DMS 273 (cell line): ENCODE measurements at regions not wholly inside any gene's neighbourhood (a gene's known extent, or its start where the extent isn't known, plus 50 kb on each side); places are given as distances from the start of the nearest gene placed in this dataset.

Experiments used
- DNase-seq: peaks from one replicate; lab custom pipeline; 2025; ENCODE audit not compliant: unreplicated experiment; lab: John Stamatoyannopoulos, UW

DNA sequence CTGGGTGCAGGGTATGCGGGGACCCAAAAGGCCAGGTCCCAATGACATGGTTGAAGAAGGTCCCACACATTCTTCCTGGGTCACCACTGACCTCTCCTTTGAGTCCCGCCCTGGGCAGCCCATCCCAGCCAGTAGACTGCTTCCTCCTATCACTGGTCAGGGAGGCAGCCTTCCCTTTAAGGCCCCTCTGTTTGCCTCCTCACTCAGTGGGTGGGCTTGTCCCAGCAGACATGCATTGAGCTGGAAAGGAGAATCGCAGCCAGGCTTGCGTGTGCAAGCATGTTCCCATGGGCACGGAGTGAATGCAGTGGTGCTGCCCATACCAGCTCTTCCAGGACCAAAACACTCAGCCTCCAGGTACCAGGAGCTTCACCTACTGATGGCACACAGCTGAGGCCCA lies 162.4 kb upstream of the SYT13 start:
- no peak for DNase-seq

- no peak for DNase-seq
Observed at GRCh38 chr11:45446998-45447397, 160.9 kb upstream of the SYT13 start.

DNA sequence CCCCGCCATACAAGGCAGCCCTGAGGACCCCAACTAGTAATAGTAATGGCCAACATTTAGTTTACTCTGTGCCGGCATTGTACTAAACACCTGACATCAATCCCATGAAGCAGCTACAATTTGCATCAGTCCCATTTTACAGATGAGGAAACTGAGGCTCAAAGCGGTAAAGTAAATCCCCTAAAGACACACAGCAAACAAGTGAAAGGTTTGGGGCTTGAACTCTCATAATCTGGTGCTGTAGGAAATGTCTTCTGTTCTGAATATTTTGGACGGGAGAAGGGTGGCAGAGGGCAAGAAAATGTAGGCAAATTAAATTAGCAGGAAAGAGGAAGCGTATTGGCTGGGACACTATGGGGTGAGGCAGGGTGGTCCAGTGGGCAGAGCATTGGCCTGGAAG lies 160.3 kb upstream of the SYT13 start:
- no peak for DNase-seq

GRCh38 chr11:45444796-45445195 lies 158.7 kb upstream of the SYT13 start:
- DNase-seq: no peak

DNA sequence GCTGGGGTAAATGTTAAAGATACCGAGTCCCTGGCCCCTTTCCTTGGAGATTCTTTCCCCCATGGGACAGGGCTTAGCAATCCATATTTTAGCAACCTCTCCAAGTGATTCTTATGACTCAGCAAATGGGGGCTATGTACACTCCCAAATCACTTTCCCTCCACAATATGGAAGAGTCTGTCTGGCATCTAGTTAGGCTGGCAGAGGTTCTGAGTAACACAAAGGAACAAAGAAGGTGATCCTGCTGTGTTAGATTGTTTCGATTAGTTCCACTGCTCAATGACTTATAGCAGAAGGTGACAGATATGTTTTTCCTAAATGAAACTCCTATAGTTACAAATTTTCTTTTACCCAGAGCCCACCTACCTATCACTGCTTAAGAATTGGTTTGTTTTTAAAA lies 154.0 kb upstream of the SYT13 start:
- DNase-seq: no peak

DNA sequence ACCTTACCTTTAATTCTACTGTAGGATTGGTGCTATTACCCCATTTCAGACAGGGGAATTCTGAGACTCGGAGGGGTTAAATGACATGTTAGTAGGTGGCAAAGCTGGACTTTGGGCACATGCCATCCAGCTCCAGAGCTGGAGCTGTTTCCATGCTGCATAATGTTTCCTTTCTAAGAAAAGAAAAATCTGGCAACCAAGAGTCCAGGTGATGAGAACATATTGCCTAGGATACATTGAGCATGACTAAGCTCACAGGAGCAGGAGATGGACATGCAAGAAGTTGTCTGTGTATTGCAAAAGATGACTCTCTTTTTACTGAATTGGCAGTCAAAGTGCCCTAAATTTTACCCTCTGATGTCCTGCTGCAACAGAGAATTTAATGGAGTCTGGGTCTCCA lies 150.8 kb upstream of the SYT13 start:
- DNase-seq: no peak

DNA sequence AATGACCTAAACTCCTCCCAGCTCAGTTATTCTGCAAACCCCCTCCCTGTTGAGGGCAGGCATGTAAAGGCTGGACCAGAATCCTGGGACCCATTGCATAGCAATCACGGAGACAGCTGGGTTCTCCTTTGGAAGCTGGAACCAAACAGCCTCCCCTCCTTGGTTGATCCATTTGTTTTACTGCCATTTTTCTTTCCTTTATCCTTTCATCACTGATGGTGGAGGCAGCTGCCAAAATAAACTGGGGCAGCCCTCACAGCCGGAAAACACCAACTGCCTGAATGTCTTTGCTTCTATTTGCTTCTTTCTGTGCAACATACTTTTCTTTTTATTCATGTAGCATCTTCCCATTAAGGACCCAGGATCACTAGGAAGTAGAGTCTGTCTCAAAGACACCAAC lies 150.0 kb upstream of the SYT13 start:
- DNase-seq: no peak

GRCh38 chr11:45435706-45436105 lies 149.6 kb upstream of the SYT13 start:
- DNase-seq: no peak

DNA sequence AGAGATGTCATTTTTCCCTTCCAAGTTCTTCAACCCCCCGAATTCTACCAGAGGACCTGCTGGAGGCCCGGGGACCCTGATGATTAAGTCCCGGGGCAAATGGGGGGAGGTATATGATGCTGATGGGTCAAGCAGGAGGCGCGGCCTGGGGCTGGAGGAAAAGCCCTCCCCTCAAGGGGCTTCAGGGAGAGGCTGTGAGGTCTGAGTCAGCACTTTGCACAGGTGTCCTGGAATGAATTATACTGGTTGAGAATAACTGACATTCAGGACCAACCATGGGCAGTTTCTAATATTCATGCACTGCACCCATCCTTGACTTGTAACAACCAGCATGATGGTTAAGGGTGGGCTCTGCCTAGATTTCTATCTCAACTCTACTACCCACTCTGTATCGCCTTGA lies 146.8 kb upstream of the SYT13 start:
- DNase-seq: no peak

- DNase-seq: no peak
Observed at GRCh38 chr11:45432100-45432499, 146.0 kb upstream of the SYT13 start.

- no peak for DNase-seq
Observed at GRCh38 chr11:45431046-45432018, 145.2 kb upstream of the SYT13 start.

- DNase-seq: no peak
Observed at GRCh38 chr11:45430361-45430760, 144.2 kb upstream of the SYT13 start.

GRCh38 chr11:45429719-45430118 lies 143.6 kb upstream of the SYT13 start:
- DNase-seq: no peak

DNA sequence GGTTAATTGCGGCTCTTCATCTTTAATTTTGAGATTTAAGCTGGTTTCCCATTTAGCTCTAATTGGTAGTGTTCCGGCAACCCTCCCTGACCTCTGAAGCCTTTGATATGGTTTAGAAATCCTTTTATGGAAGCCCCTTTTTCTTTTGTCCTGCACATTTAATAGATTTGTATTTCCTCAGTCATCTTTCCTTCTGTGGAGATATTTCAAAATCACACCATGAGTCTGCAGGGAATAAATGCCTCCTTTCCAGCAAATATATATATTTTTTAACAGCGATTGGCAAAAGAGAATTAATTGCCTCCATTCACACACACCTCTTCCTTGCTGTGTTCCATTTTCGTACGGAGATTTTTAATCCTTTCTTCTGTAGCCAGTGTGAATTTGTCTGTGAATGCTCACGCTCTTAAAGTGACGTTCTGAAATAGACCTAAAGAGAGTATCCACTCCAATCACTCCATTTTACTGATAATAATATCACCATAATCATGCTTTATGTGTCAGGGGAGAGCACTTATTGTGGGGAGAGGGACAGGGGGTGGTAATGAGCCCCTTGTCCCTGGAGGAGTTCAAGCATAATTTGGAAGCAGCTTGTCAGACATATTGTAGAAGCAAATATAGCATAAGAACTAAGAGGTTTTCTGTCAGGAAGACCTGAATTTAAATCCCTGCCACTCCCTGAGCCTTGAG lies 142.5 kb upstream of the SYT13 start:
- DNase-seq: no peak

GRCh38 chr11:45428116-45428515 lies 142.0 kb upstream of the SYT13 start:
- DNase-seq: no peak

- DNase-seq: no peak
Observed at GRCh38 chr11:45424411-45425180, 138.5 kb upstream of the SYT13 start.

DNA sequence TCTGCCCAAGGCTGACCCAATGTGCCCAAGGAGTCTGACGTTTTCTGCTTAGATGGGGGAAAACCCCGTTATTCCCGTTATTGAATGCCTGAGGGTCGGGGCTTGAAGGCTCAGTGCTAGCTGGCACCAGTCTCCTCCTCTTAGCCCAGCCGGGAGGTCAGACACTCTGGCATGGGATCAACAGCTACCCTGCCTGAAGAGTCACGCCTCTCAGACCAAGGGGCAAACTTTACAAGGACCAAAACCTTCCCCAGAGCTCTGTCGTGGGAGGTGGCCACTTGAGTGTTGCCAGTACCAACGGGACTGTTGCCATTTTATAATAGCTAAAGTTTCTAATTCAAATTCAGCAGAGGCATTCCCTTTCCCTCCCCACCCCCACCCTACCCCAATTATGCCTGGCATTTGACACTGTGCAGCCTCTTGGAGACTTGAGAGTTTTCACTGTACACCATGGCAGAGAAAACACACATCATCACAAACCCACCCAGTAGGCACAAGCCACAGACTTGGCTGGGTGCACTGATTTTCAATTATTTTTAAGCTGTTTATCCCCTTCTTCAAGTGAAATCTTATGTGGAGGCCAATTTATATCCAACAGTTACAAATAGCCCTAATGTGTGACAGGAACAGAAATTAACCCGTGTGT lies 137.5 kb upstream of the SYT13 start:
- DNase-seq: peak; percentile 11

GRCh38 chr11:45423036-45423435 lies 136.9 kb upstream of the SYT13 start:
- DNase-seq: peak; percentile 19

DNA sequence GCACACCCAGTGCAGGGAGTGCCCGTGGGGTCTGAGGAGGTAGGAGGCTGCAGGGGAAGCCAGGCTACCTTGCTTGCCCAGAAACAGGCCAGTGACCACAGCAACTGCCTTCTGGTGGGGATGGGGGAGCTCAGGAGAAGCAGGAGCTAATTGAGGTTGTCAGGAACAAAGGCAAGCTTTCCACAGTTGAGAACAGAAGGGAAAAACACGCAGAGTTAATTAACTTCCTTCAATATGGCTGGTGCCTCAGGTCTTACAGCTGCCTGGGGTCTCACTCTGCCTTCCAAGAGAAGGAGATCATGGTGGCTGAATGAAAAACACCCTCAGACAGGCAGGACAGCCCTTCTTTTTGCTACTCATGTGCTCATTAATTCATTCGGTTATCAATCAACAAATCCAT lies 127.9 kb upstream of the SYT13 start:
- no peak for DNase-seq

GRCh38 chr11:45413156-45413858 lies 127.2 kb upstream of the SYT13 start:
- DNase-seq: no peak
